ENCODE measurements at regions not wholly inside any gene's neighbourhood (a gene's known extent, or its start where the extent isn't known, plus 50 kb on each side); places are given as distances from the start of the nearest gene placed in this dataset.

GRCh38 chr5:85476617-85477016 lies 1091.9 kb upstream of the EDIL3 start:
- TF ChIP-seq, protein P1, sequence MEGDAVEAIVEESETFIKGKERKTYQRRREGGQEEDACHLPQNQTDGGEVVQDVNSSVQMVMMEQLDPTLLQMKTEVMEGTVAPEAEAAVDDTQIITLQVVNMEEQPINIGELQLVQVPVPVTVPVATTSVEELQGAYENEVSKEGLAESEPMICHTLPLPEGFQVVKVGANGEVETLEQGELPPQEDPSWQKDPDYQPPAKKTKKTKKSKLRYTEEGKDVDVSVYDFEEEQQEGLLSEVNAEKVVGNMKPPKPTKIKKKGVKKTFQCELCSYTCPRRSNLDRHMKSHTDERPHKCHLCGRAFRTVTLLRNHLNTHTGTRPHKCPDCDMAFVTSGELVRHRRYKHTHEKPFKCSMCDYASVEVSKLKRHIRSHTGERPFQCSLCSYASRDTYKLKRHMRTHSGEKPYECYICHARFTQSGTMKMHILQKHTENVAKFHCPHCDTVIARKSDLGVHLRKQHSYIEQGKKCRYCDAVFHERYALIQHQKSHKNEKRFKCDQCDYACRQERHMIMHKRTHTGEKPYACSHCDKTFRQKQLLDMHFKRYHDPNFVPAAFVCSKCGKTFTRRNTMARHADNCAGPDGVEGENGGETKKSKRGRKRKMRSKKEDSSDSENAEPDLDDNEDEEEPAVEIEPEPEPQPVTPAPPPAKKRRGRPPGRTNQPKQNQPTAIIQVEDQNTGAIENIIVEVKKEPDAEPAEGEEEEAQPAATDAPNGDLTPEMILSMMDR (IDR thresholded peaks at IDR 0.05), result no peak
- TF ChIP-seq REST (IDR thresholded peaks at IDR 0.05; ENCODE audit: insufficient read depth in 1 of 2, low read depth in 2 of 2, low read length in 1 of 2) (no peak), POLR2AphosphoS5 (IDR thresholded peaks at IDR 0.05; ENCODE audit: low read depth, low read length) (no peak)

Measured in Panc1 (cell line).